GM18499 (cell line): ENCODE measurements at regions not wholly inside any gene's neighbourhood (a gene's known extent, or its start where the extent isn't known, plus 50 kb on each side); places are given as distances from the start of the nearest gene placed in this dataset.
"Not testable (repeated sequence)": the region's sequence is repeated elsewhere in the genome, so short reads cannot be mapped to it uniquely, and the experiment has no call there.

Experiments used
- ATAC-seq: cut with Tn5 transposase; IDR thresholded peaks from one replicate; pipeline ENCODE4 v1.9.1; 2021; ENCODE audit warnings: moderate number of reproducible peaks; ENCODE audit not compliant: insufficient read depth, unreplicated experiment

- no peak for ATAC-seq
Measured at GRCh38 chr6:134449004-134449403, 131.1 kb upstream of the SGK1 start.

GRCh38 chr6:134447883-134448387 is 130.0 kb upstream of the SGK1 start:
- no peak for ATAC-seq

DNA sequence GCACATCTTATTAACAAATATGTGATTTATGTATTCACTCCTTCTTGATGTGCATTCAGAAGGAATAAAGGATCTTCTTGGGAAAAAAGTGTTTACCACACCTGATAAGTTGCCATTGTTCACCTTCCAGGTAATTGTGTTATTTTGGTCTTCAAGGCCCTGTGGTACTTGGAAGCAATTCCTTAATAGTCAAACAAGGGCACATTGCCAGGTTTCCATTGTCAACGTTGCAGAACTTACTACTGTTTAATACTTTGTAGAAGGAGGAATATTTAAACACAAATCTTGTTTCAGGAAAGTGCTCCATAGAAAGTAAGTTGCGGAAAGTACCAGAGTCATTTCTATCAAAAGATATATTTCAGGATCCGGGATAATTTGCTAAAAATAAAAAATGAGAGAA is 129.5 kb upstream of the SGK1 start:
- no peak for ATAC-seq

- ATAC-seq = no peak
Measured at GRCh38 chr6:134446896-134447295, 129.0 kb upstream of the SGK1 start.

DNA sequence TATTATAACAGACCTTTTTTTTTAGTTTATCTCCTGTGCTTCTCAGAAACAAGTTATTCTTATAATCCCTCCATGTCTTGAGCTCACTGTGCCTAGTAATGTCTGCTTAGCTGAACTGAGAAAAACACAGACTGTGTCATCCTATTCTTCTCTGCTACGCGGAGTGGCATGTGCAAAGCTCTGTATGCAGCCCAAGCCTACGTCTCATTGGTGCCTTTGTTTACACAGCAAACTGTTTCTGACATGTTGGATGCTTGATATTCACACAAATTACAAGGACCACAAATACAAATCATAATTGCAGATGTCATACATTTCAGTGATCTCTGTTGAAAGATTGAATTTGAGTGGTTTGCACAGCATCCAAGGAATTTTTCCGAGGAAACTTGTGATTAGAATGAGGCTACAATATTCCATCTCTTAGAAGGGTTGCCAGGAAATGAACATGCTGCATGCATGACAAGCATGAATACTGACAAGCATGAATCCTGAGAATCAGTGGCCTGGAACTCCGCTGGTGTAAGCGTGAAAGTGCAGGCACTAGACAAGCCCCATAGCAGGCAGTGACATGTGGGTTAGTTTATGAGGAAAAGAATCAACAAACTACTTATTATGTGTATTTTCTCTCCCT is 128.4 kb upstream of the SGK1 start:
- ATAC-seq = no peak

- ATAC-seq = no peak
Measured at GRCh38 chr6:134443009-134443408, 125.1 kb upstream of the SGK1 start.

GRCh38 chr6:134442073-134442472 is 124.2 kb upstream of the SGK1 start:
- no peak for ATAC-seq

DNA sequence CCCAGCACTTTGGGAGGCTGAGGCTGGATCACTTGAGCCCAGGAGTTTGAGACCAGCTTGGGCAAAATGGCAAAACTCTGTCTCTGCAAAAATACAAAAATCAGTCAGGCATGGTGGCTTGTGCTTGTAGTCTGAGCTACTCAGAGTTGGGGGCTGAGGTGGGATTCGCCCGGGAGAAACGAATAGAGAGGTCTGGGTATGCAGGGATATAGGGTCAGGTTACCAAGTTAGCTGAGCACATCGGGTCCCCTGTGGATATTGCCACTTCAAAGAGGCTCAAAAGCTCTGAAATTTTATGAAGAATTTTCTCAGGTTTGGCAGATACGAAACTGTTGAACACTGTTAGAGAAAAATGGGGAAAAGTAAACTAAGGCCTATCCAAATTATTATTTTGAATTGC is 120.9 kb upstream of the SGK1 start:
- ATAC-seq = no peak

- no peak for ATAC-seq
Measured at GRCh38 chr6:134437376-134437775, 119.5 kb upstream of the SGK1 start.

- ATAC-seq = no peak
Measured at GRCh38 chr6:134436950-134437349, 119.0 kb upstream of the SGK1 start.

GRCh38 chr6:134436281-134436815 is 118.4 kb upstream of the SGK1 start:
- peak; percentile 87 for ATAC-seq

GRCh38 chr6:134435814-134436280 is 117.9 kb upstream of the SGK1 start:
- peak; percentile 15 for ATAC-seq

- ATAC-seq = no peak
Measured at GRCh38 chr6:134434019-134434942, 116.4 kb upstream of the SGK1 start.

DNA sequence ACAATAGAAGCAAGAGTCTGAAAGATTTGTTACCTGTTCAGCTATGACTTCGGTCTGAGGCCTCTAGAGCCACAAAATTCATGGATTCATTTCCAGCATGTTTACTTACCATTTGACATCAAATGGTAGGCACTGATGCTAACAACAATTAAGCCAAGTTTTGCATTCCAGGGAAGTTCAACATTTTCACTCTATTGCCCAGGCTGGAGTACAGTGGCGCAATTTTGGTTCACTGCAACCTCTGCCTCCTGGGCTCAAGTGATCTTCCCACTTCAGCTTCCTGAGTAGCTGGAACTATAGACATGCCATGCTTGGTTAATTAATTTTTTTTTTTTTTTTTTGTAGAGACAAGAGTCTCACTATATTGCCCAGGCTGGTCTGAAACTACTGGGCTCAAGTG is 114.1 kb upstream of the SGK1 start:
- ATAC-seq = no peak

DNA sequence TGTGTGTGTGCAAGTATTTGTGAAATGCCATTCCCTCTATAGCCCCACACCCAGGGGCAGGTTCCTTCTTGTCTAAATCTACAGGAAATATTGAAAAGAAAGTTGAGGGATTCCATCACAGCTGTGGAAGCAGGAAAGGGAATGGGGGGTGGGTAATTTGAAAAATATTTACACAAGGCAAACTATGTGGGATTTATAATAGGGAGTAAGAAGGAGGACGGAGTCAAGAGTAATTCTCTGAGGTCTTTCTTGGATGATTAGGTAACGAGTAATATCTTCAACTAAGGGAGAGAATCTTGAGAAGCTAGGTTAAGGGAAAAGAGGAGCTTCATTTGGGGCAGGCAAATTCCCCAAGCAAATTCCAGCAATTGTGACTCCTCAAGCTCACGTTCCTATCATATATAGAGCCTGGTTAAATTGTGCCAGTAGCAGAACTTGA is 113.5 kb upstream of the SGK1 start:
- no peak for ATAC-seq

GRCh38 chr6:134429861-134430380 is 112.0 kb upstream of the SGK1 start:
- ATAC-seq = no peak

- ATAC-seq = no peak
Measured at GRCh38 chr6:134427721-134428120, 109.8 kb upstream of the SGK1 start.

GRCh38 chr6:134426623-134427022 is 108.7 kb upstream of the SGK1 start:
- ATAC-seq = no peak

- not testable (repeated sequence) for ATAC-seq
Measured at GRCh38 chr6:134425917-134426316, 108.0 kb upstream of the SGK1 start.

DNA sequence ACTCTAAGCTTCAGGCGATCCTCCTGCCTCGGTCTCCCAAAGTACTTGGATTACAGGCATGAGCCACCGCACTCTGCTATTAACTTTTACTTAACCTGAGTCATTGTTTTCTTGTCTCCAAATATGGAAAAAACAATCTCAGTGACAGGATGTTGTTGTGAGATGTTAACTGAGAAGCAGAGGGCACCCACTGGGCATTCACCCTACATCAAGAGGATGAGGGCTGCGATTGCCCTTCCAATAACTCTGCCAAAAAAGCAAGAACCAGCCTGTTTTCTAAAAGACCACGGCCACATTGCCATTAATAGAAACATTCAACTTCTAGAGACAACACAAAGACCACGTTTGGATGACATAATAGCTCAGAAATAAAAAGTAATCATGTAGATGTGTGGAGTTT is 107.6 kb upstream of the SGK1 start:
- no peak for ATAC-seq

DNA sequence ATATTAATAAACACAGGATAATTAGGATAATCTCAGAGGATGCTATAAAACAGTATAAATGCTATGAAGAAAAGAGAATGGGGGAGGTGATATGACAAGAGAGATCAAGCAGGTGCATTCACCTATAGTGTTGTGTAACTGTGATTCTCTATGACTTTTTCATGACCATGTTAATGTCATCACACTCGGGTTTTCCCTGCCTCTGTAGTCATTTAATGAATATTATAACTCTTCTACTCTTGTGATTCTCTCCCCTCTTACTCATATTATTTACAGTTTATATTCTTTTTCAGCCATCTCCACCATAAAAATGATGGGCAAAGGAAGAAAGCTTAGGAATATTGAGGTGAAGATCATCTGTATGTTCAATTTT is 106.9 kb upstream of the SGK1 start:
- ATAC-seq = no peak
